Stimulated activated CD8-positive, alpha-beta memory T cell treated with anti-CD3 and anti-CD28 coated beads, Interleukin-15, amount 100 ng/mL, for 4 hours (primary cell): ENCODE measurements at regions not wholly inside any gene's neighbourhood (a gene's known extent, or its start where the extent isn't known, plus 50 kb on each side); places are given as distances from the start of the nearest gene placed in this dataset.

Experiments
- DNase-seq, 2 donors: peaks; one replicate each; pipeline ENCODE4 v3.0.0-alpha.2; 2020; ENCODE audit warnings: low read depth in 2 of 2

GRCh38 chr10:131650169-131650705 lies 250.6 kb upstream of the PPP2R2D start:
- DNase-seq = no peak

GRCh38 chr10:131650771-131651673 lies 249.8 kb upstream of the PPP2R2D start:
- DNase-seq = no peak

- DNase-seq = no peak
Measured at GRCh38 chr10:131651674-131652437, 249.0 kb upstream of the PPP2R2D start.

- DNase-seq = no peak
Measured at GRCh38 chr10:131652438-131653139, 248.2 kb upstream of the PPP2R2D start.

GRCh38 chr10:131653140-131653539 lies 247.7 kb upstream of the PPP2R2D start:
- DNase-seq = no peak

- no peak for DNase-seq
Measured at GRCh38 chr10:131653554-131654470, 247.0 kb upstream of the PPP2R2D start.

- no peak for DNase-seq
Measured at GRCh38 chr10:131654471-131655087, 246.2 kb upstream of the PPP2R2D start.

GRCh38 chr10:131655101-131655849 lies 245.5 kb upstream of the PPP2R2D start:
- DNase-seq = no peak

GRCh38 chr10:131656009-131656408 lies 244.8 kb upstream of the PPP2R2D start:
- no peak for DNase-seq

GRCh38 chr10:131656431-131656841 lies 244.4 kb upstream of the PPP2R2D start:
- DNase-seq = no peak

GRCh38 chr10:131657318-131657984 lies 243.4 kb upstream of the PPP2R2D start:
- no peak for DNase-seq

GRCh38 chr10:131657985-131658330 lies 242.8 kb upstream of the PPP2R2D start:
- DNase-seq = no peak

GRCh38 chr10:131658476-131659110 lies 242.2 kb upstream of the PPP2R2D start:
- no peak for DNase-seq

GRCh38 chr10:131660427-131660826 lies 240.4 kb upstream of the PPP2R2D start:
- no peak for DNase-seq

- DNase-seq = no peak
Measured at GRCh38 chr10:131662851-131663250, 238.0 kb upstream of the PPP2R2D start.

GRCh38 chr10:131663351-131663750 lies 237.5 kb upstream of the PPP2R2D start:
- DNase-seq = no peak

GRCh38 chr10:131666091-131666490 lies 234.7 kb upstream of the PPP2R2D start:
- no peak for DNase-seq

- DNase-seq = no peak
Measured at GRCh38 chr10:131667047-131667446, 233.8 kb upstream of the PPP2R2D start.

GRCh38 chr10:131667561-131667960 lies 233.2 kb upstream of the PPP2R2D start:
- DNase-seq = no peak
